NCI-H1048 (cell line): ENCODE measurements at regions not wholly inside any gene's neighbourhood (a gene's known extent, or its start where the extent isn't known, plus 50 kb on each side); places are given as distances from the start of the nearest gene placed in this dataset.

Experiments
- DNase-seq: peaks from one replicate; lab custom pipeline; 2025; lab: John Stamatoyannopoulos, UW

GRCh38 chr5:124421584-124421983, 324.9 kb downstream of the ZNF608 start:
- no peak for DNase-seq

- DNase-seq, result no peak
Measured at GRCh38 chr5:124420952-124421351, 325.5 kb downstream of the ZNF608 start.

- DNase-seq, result no peak
Measured at GRCh38 chr5:124419531-124419930, 326.9 kb downstream of the ZNF608 start.

- no peak for DNase-seq
Measured at GRCh38 chr5:124418390-124418789, 328.0 kb downstream of the ZNF608 start.

- no peak for DNase-seq
Measured at GRCh38 chr5:124417196-124417595, 329.2 kb downstream of the ZNF608 start.

GRCh38 chr5:124416627-124417026, 329.8 kb downstream of the ZNF608 start:
- no peak for DNase-seq

- no peak for DNase-seq
Measured at GRCh38 chr5:124414973-124415372, 331.5 kb downstream of the ZNF608 start.

- DNase-seq, result peak; percentile 71
Measured at GRCh38 chr5:124410539-124411488, 335.6 kb downstream of the ZNF608 start.

GRCh38 chr5:124408738-124409453, 337.5 kb downstream of the ZNF608 start:
- DNase-seq, result no peak

- DNase-seq, result no peak
Measured at GRCh38 chr5:124404796-124405195, 341.6 kb downstream of the ZNF608 start.

GRCh38 chr5:124403281-124403680, 343.2 kb downstream of the ZNF608 start:
- DNase-seq, result no peak

- no peak for DNase-seq
Measured at GRCh38 chr5:124402144-124402581, 344.3 kb downstream of the ZNF608 start.

- DNase-seq, result no peak
Measured at GRCh38 chr5:124401476-124402143, 344.8 kb downstream of the ZNF608 start.

- DNase-seq, result no peak
Measured at GRCh38 chr5:124399426-124399961, 346.9 kb downstream of the ZNF608 start.

- no peak for DNase-seq
Measured at GRCh38 chr5:124398460-124398859, 348.0 kb downstream of the ZNF608 start.

GRCh38 chr5:124397317-124397716, 349.1 kb downstream of the ZNF608 start:
- no peak for DNase-seq

GRCh38 chr5:124395926-124396325, 350.5 kb downstream of the ZNF608 start:
- no peak for DNase-seq

- no peak for DNase-seq
Measured at GRCh38 chr5:124395287-124395686, 351.2 kb downstream of the ZNF608 start.

- no peak for DNase-seq
Measured at GRCh38 chr5:124394700-124395245, 351.7 kb downstream of the ZNF608 start.

GRCh38 chr5:124393584-124394379, 352.7 kb downstream of the ZNF608 start:
- peak; percentile 14 for DNase-seq

- DNase-seq, result no peak
Measured at GRCh38 chr5:124383693-124384092, 362.7 kb downstream of the ZNF608 start.
